Erythroblast (primary cell): ENCODE measurements at regions not wholly inside any gene's neighbourhood (a gene's known extent, or its start where the extent isn't known, plus 50 kb on each side); places are given as distances from the start of the nearest gene placed in this dataset.

Experiments
- GATA1 ChIP-seq: IDR thresholded peaks from 2 replicates; pipeline ENCODE4 v1.6.1; 2011; ENCODE audit warnings: low read depth, mild to moderate bottlenecking, control low read depth, low read length, moderate library complexity
- POLR2A ChIP-seq: IDR thresholded peaks from 2 replicates; pipeline ENCODE4 v1.6.1; 2011; ENCODE audit warnings: mild to moderate bottlenecking, low read length

GRCh38 chr18:39667905-39668304, 2102.3 kb upstream of the CELF4 start:
- no peak for TF ChIP-seq POLR2A
- TF ChIP-seq GATA1: no peak
